ENCODE measurements at regions not wholly inside any gene's neighbourhood (a gene's known extent, or its start where the extent isn't known, plus 50 kb on each side); places are given as distances from the start of the nearest gene placed in this dataset.

DNA sequence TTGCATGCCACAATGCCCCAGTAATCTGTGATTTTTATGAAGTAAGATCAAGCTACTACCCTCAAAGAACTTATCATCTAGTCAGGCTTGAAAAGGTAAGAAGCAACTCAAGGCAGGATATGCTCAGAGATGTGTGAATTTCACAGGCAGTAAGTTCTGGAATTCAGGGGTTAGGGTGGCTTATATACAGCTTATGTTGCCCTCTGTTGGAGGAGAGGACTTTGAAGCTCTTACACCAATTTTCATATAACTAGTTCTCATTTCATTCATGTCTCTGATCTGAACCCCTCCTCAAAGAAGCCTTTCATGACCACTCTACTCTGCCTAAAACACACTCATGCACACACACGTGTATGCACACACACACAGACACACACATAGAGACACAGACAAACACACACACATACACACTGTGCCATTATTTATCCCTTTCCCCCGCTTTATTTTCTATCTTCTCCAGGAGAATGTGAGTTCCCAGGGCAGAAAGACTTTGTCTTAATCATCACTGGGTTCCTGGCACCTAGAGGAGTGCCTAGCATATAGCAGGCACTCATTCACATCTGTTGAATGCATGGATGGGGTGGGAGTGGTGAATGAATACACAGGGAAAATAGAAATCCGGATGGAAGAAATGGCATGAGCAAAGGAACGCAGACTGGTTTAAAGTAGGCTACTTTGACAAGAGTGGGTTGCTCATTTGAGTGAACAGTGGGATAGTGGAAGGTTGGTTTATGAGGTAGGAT lies 220.7 kb upstream of the ZBED5 start:
- H3K4me3 ChIP-seq, result no peak overlapping the region
- DNase-seq, result no peak
- no peak for TF ChIP-seq CTCF (IDR thresholded peaks at IDR 0.05)
- H3K27me3 ChIP-seq, result peaks cover 0 to 3% of the 10 kb centered on the region in 2 donors
- H3K4me1 ChIP-seq, result peaks cover 0 to 14% (median 8%) of the 10 kb centered on the region in 4 donors
- intact Hi-C loops (cut with DNase I; ENCODE audit: low total_unique reads), result no loop called here
- no peaks in the 10 kb centered on the region for H3K36me3 ChIP-seq
- no peak overlapping the region for H3K27ac ChIP-seq
- H3K9me3 ChIP-seq, result no peaks in the 10 kb centered on the region

GRCh38 chr11:11077898-11078297 lies 220.0 kb upstream of the ZBED5 start:
- DNase-seq, result no peak
- Histone ChIP-seq H3K4me1 (peaks cover 0 to 14% (median 8%) of the 10 kb centered on the region in 4 donors), H3K27me3 (peaks cover 0 to 3% of the 10 kb centered on the region in 2 donors), H3K9me3 (no peaks in the 10 kb centered on the region), H3K27ac (no peak overlapping the region), H3K36me3 (no peaks in the 10 kb centered on the region), H3K4me3 (no peak overlapping the region)
- intact Hi-C loops (cut with DNase I; ENCODE audit: low total_unique reads), result no loop called here
- TF ChIP-seq CTCF (IDR thresholded peaks at IDR 0.05), result no peak

DNA sequence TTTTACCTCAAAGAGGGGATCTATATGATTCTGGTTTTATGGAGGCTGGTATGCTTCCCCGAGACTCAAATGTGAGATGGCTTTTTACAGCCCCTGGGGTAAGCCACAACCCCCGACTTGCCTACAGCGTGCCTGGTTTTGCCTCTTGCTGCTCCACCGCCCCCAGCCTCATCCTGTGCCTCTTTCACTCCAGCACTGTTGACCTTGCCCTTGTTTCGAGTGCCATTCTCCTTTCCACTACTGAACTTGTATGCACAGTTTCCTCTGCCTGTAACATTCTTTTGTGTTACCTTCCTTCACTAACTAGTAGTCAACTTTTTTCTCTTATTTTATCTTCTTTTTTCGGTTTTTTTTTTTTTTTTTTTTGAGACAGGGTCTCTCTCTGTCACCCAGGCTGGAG lies 219.0 kb upstream of the ZBED5 start:
- Histone ChIP-seq H3K4me3 (no peak overlapping the region), H3K9me3 (no peaks in the 10 kb centered on the region), H3K27ac (no peak overlapping the region), H3K4me1 (peaks cover 0 to 8% (median 7%) of the 10 kb centered on the region in 4 donors), H3K36me3 (no peaks in the 10 kb centered on the region), H3K27me3 (peaks cover 0 to 3% of the 10 kb centered on the region in 2 donors)
- intact Hi-C loops (cut with DNase I; ENCODE audit: low total_unique reads), result no loop called here
- TF ChIP-seq CTCF (IDR thresholded peaks at IDR 0.05), result no peak
- DNase-seq, result no peak

DNA sequence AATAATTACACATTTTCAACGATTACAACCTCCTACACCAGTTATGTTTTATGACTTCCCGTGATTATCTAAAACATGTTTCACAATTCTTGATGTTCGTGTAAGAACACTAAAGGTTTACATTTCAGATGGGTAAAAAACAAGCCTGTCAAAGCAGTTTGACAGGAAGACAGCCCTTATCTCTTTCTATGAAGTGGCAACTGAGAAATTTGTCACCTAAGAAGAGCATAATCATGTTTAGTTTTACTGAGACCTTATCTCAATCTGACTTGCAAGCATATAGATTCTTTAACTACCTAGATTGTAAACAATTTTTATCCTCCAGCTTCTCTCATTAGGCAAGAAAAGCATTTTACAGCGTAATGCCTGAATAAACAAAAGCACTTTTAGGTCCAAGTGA lies 218.4 kb upstream of the ZBED5 start:
- DNase-seq, result no peak

DNA sequence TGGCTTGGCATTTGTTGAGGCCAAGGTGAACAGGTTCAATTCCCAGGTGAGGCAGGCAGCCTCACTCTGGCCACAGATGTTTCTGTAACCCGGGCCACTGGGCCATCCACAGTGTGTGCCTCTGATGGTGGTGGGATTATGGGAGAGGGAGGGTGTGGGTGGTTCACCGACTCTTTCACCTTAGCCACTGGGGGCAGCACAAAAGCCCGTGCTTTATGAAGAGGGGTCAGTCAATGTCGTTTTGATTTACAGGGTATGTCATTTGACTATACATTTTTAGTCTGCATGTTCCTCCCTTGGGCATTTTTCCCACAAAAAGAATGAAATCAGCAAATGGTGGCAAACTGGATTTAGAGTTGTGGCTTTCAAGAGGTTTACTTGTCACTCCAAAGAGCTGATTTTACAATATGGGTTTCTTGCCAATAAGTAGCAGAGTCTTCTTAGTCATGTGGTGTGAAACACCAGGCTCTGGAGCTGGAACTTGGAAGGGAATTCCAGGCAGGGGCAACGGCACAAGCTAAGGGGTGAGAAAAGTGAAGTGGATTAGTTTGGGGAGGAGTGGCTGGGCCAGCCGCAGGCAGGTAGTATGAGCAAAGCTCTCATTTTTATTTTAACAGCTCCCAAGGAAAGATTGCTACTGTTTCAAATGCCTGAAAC lies 217.8 kb upstream of the ZBED5 start:
- no peak for TF ChIP-seq CTCF (IDR thresholded peaks at IDR 0.05)
- H3K9me3 ChIP-seq, result no peaks in the 10 kb centered on the region
- no peak for DNase-seq
- H3K4me1 ChIP-seq, result no peaks in the 10 kb centered on the region
- no peak overlapping the region for H3K4me3 ChIP-seq
- intact Hi-C loops (cut with DNase I; ENCODE audit: low total_unique reads), result no loop called here
- no peak overlapping the region for H3K27ac ChIP-seq
- no peaks in the 10 kb centered on the region for H3K36me3 ChIP-seq
- peaks cover 0 to 3% of the 10 kb centered on the region in 2 donors for H3K27me3 ChIP-seq

More for the DNA sequence above, 218.4 kb upstream of the ZBED5 start:
- H3K27me3 ChIP-seq, result peaks cover 0 to 3% of the 10 kb centered on the region in 2 donors
- intact Hi-C loops (cut with DNase I; ENCODE audit: low total_unique reads), result no loop called here
- H3K9me3 ChIP-seq, result no peaks in the 10 kb centered on the region
- no peak overlapping the region for H3K4me3 ChIP-seq
- H3K4me1 ChIP-seq, result peaks cover 0 to 2% (median 1%) of the 10 kb centered on the region in 4 donors
- no peaks in the 10 kb centered on the region for H3K36me3 ChIP-seq
- no peak for TF ChIP-seq CTCF (IDR thresholded peaks at IDR 0.05)
- no peak overlapping the region for H3K27ac ChIP-seq

Measured in tibial artery (tissue), 4 donors.